Peyer's patch (tissue), 4 donors: ENCODE measurements at regions not wholly inside any gene's neighbourhood (a gene's known extent, or its start where the extent isn't known, plus 50 kb on each side); places are given as distances from the start of the nearest gene placed in this dataset.
"Not testable (repeated sequence)": the region's sequence is repeated elsewhere in the genome, so short reads cannot be mapped to it uniquely, and the experiment has no call there.

Experiments used
- POLR2A ChIP-seq, 2 donors: fragments of 450-650 bp; IDR thresholded peaks; one replicate each; pipeline ENCODE4 v1.5.1; 2017; ENCODE audit warnings: antibody characterized with exemption in 2 of 2, mild to moderate bottlenecking in 2 of 2, moderate library complexity in 2 of 2
- TF ChIP-seq, protein P1 (sequence below), 6 experiments: fragments of 450-650 bp in 4 of 6; fragments of 200-600 bp in 2 of 6; sonication (generic) in 1 of 6; IDR thresholded peaks; one replicate each; pipeline ENCODE4 v1.5.1; 2017 to 2019; ENCODE audit warnings: antibody characterized with exemption in 6 of 6, mild to moderate bottlenecking in 3 of 6, moderate library complexity in 1 of 6

DNA sequence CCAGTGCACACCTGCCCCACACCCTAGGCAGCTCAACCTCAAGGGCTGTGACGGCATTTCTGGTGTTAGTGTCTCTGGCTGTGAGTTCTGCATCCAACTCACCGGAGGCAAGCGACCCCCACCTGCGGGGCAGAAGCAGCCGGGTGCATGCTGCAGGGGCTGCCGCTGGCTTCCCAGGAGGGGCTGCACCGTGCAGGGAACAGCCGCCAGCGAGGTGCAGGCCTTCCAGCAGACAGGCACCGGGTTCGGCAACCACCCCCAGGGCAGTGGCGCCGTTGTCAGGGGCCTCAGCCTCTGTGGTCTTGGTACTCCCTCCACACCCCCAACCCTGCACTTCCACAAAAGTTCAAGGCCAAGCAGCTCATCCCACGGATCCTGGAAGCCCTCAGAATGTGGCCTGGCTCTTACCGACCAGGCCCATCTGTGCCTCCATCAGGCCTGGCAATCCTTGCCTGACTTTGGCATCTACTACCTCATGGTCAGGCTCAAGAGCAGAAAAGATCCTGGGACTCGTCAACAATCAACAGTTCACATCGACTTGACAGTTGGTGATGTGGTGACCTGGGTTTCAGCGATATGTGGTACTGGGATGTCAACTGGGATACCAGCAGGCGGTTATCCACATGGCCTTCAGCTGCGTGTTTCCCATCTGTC, 98.7 kb upstream of the KCNJ18 start:
- TF ChIP-seq, protein P1, sequence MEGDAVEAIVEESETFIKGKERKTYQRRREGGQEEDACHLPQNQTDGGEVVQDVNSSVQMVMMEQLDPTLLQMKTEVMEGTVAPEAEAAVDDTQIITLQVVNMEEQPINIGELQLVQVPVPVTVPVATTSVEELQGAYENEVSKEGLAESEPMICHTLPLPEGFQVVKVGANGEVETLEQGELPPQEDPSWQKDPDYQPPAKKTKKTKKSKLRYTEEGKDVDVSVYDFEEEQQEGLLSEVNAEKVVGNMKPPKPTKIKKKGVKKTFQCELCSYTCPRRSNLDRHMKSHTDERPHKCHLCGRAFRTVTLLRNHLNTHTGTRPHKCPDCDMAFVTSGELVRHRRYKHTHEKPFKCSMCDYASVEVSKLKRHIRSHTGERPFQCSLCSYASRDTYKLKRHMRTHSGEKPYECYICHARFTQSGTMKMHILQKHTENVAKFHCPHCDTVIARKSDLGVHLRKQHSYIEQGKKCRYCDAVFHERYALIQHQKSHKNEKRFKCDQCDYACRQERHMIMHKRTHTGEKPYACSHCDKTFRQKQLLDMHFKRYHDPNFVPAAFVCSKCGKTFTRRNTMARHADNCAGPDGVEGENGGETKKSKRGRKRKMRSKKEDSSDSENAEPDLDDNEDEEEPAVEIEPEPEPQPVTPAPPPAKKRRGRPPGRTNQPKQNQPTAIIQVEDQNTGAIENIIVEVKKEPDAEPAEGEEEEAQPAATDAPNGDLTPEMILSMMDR (IDR thresholded peaks at IDR 0.05): not testable (repeated sequence)
- not testable (repeated sequence) for TF ChIP-seq POLR2A (IDR thresholded peaks at IDR 0.05)
